Hematopoietic multipotent progenitor cell treated with erythropoietin and hydrocortisone succinate and interleukin-3 and kit ligand, for 6 days (in vitro differentiated cells): ENCODE measurements at regions not wholly inside any gene's neighbourhood (a gene's known extent, or its start where the extent isn't known, plus 50 kb on each side); places are given as distances from the start of the nearest gene placed in this dataset.

Experiments used
- DNase-seq: peaks from one replicate; pipeline ENCODE4 v3.0.0-alpha.2; 2015

DNA sequence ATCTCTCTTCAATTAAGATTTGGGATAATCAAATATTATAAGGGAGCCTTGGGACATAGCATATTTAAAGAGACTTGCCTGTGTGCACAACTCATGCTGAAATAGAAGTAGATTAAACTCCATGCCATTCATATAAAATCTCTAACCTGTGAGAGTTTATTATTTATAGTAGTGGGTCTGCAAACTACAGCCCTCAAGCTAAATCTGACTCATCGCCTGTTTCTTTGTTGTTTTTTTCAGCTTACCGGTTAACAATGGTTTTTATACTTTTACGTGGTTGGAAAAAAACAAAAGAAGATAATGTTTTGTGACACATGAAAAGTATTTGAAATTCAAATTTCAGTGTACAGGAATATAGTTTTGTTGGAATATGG is 61.9 kb upstream of the GHR start:
- no peak for DNase-seq

DNA sequence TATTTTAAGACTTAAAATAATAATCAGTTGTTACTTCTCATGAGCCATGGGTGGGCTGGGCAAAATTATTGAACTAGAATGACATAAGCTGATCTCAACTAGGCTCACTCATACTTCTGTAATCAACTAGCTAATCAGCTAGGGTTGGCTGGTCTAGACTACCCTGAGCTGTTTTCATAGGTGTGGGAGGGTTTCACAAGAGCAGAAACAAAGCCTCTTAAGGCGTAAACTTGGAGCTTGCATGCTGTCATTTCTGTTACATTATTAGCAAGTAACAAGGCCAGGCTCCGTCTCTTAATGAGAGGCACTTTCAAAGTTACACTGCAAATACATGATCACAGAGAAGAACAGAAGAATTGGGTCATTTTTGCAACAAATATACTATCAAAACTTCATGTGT is 57.2 kb upstream of the GHR start:
- no peak for DNase-seq
